NCI-H526 treated with DMSO at 0.1 percent for 48 hours (cell line): ENCODE measurements at regions not wholly inside any gene's neighbourhood (a gene's known extent, or its start where the extent isn't known, plus 50 kb on each side); places are given as distances from the start of the nearest gene placed in this dataset.

ENCODE experiments used
- DNase-seq: peaks from one replicate; lab custom pipeline; 2025; lab: John Stamatoyannopoulos, UW

DNA sequence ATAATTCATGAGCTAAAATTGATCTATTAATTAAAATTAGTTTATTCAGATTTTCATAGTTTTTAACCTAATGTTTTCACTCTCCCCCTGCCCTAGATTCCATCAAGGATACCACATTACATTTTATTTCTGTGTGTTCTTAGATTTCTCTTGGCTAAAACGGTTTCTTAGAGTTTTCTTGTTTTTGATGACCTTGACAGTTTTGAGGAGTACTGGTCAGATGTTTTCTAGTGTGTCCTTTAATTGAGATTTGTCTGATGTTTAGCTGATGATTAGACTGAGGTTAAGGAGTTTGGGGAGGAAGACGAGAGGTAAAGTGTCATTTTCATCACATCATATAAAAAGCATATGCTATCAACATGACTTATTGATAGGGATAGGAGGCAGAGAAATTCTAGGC is 475.9 kb downstream of the SQOR start:
- no peak for DNase-seq

DNA sequence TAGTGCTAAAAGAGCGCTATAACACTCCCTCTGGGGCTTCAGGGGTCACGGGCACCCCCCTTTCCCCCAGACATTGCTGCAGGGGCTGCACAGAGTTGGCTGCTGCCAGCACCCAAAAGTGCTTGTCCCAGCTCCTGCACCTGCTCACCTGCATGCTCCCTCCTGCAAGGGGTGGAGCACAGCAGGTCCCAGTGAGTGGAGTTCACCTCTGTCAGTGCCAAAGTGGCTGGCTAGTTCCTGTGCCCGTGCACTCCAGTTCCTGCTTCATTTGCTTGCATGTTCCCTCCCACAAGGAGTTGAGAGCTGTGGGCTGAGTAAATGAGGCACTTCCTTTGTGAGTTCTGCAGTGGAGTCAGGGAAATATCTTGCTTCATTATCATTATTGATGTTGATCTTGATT is 476.9 kb downstream of the SQOR start:
- DNase-seq: no peak

DNA sequence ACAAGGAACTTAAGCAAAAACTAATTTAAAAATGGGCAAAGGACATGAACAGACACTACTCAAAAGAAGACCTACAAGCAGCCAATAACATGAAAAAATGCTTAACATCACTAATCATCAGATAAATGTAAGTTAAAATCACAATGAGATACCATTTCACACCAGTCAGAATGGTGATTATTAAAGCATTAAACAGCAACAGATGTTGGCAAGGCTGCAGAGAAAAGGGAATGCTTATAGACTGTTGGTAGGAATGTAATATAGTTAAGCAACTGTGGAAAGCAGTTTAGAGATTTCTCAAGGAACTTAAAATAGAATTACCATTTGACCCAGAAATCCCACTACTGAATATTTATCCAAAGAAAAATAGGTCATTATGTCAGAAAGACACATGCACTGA is 482.2 kb downstream of the SQOR start:
- no peak for DNase-seq

DNA sequence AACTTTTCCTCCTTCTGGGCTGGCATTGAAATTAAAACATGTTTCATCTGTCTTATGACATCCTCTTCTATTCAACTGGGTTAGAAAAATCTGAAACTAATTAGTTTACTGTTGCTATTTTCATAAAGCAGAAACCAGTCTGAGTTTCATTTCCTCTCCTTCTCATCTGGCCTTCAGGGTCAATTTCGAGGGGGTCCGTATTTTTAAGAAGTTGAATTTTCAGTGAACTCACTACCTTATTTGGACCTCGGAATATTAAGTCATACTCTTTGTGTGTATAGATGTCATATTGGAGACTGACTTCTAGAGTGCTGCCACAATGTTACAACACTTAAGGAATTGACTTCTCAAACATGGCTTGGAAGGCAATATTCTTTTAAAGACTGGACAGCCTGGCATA is 485.9 kb downstream of the SQOR start:
- no peak for DNase-seq

DNA sequence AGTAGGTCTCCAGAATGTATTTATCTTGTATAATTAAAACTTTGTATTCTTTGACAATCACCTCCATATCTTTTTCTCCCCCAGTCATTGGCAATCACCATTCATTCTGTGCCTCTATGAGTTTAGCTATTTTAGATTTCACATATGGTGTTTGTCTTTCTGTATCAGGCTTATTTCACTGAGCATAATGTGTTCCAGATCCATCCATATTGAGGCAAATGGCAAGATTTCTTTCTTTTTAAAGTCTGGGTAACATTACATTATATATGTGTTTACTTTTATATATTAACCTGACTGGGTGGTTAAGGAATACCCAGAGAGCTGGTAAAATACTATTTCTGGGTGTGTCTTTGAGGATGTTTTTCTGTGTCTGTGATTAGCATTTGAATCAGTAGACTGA is 486.6 kb downstream of the SQOR start:
- no peak for DNase-seq

DNA sequence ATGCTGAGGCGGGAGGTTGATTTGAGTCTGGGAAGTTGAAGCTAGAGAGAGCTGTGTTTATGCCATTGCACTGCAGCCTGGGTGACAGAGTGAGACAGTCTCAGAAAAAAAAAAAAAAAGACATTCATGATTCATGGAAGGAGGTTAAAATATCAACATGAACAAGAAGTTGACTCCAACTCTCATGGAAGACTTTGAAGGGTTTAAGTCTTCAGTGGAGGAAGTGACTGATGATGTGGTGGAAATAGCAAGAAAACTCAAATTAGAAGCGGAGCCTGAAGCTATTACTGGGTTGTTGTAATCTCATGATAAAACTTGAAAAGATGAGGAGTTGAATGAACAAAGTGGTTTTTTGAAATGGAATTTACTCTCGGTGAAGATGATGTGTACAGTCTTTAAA is 491.8 kb downstream of the SQOR start:
- no peak for DNase-seq

DNA sequence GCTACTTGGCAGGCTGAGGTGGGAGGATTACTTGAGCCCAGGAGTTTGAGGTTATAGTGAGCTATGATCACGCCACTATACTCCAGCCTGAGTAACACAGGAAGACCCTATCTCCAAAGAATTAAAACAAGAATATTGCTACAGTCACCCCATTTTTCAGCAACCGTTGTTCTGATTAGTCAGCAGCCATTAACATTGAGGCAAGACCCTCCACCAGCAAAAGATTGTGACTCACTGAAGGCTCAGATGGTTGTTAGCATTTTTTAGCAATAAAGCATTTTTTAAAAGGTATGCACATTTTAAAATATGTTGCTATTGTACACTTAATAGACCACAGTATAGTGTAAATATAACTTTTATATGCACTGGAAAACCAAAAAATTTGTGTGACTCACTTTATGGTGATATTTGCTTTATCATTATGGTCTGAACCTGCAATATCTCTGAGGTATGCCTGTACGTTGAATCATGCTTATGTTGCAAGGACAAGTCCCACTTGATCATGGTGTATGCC is 492.6 kb downstream of the SQOR start:
- DNase-seq: no peak

DNA sequence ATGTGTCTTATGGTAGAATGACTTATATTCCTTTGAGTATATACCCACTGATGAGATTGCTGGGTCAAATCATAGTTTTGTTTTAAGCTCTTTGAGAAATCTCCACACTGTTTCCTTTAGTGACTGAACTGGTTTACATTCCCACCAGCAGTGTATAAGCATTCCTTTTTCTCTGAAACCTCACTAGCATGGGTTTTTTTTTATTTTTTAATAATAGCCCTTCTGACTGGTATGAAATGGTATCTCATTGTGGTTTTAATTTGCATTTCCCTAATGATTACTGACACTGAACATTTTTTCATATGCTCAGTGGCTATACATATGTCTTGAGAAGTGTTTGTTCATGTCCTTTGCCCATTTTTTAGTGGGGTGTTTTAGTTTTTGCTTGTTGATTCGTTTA is 494.3 kb downstream of the SQOR start:
- no peak for DNase-seq

DNA sequence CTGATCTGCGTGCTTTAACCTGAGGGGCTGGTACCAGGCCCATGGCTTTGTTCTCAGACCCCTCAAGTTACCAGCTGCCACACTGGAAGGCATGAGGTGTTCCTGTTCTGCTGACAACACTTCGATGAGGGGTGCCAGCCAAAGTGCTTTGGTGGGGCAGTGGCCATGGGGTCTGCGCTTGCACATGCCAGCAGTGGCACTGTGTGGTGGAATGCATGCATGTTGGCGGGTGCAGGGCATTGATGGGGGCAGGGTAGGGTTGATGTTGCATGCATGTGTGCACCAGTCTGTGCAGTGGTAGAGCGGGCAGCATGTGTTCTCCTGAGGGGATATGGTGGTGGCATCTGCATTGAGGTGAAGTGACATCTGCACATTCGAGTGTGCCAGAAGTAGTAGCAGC is 497.0 kb downstream of the SQOR start:
- DNase-seq: no peak

DNA sequence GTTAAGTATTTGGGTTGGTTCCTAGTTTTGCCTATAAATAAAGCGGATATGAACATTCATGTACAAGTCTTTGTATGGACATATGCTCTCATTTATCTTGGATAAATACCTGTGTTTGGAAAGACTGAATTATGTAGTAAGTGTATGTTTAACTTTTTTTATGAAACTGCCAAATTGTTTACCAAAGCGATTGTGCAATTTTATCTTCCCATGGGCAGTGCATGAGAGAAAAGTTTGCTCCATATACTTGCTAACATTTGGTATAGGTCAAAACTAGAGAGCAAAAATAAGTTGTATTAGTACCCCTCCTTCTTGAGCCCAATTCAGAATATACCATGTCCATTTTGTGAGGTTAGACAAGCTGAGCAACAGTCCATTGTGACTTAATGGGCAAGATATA is 502.6 kb downstream of the SQOR start:
- DNase-seq: no peak

DNA sequence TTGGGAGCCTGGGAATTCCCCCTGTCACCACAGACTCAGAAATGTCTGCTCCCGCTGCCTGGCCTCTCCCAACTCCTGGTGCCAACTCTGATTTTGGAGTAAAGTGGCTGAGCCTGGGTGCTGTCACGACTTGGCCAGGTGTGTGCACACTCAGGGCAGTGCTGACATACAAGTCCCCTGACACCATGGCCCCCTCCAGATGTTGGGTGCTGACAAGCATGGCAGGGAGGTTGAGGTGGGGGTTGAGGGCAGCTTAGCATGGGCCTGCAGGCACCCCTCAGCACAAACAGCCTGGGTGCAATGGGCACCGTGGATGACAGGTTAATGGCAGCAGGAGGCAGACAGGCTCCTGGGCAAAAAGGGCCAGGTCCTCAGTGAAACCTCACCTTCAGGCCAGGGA is 511.2 kb downstream of the SQOR start:
- DNase-seq: no peak

DNA sequence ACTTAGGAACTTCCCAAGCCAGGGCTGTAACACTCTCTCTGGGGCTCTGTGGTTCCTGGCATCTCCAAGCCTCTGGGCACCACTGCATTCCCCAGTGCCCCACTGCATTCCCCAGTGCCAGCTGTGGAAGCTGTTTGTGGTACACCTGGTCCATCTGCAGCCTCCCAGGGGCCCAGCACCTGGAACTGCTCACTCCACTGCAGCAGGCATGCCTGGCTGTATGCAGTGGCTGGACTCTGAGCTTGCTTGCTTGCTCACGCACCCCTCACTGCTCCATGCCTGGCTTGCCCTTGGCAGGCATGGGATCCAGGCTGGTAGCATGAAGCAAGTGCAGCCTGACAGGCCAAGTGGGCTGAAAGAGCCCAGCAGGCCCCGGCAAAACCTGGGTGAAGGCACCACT is 512.1 kb downstream of the SQOR start:
- no peak for DNase-seq

DNA sequence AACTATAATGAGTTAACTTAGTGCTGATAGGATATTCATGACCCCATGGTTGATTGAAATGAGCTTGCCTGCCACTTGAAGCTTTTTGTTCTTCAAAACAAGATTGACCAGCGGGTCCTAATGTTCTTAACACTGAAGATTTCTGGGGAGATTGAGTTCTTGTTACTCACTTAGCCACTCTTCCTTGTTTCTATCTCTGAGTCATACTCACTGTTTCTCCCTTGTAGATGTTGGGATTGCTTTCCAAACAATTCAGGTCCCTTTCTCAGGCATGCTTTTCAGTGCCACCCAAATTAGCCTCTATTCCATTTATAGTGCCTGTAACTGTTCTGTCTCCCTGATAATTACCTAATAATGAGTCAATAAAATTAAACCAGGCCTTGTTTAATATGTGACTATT is 517.0 kb downstream of the SQOR start:
- no peak for DNase-seq

DNA sequence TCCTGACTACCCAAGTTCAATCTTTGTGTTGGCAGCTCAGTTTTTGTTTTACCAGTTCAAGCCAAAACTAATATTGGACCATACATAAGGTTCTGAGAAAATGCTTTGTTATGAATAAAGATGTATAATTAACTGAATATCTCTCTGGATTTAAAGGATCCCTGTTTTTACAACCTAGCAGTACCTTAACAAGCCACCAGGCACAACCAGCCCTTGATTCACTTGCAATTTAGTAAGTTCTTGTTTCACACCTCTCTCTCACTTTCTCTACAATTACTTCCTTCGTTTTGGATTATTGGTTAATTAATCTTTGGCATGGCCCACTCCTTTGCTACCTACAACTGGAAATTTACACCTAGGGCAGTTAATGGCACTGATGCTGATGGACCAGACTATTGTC is 531.9 kb downstream of the SQOR start:
- DNase-seq: no peak

DNA sequence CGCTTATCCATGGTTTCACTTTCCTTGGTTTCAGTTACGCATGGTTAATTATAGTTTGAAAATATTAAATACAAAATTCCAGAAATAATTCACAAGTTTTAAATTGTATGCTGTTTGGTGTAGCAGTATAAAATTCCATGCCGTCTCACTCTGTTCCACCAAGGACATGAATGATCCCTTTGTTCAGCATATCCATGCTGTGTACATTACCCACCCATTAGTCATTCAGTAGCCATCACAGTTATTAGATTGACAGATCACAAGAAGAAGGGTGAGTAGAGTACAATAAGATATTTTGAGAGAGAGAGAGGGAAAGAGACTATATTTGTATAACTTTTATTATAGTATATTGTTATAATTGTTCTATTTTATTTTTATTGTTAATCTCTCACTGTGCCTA is 535.5 kb downstream of the SQOR start:
- DNase-seq: no peak

DNA sequence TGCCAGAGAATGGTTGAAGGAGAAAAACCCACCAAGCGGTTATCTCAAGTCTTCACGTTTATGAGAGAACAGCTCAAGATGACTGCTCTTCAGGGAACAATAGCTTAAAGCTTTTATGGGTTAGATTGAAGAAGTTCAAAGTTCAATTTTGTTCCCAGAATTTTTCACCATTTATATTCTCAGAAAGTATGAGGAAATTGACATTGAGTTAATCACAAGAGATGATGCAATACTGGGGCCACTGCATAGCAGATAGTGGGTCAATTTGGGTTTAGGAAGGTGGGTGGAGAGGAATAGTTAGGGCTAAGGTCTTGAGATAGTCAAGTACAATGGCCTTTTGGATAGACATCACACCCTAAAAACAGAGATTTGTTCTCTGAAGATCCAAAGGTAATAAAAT is 539.3 kb downstream of the SQOR start:
- no peak for DNase-seq

DNA sequence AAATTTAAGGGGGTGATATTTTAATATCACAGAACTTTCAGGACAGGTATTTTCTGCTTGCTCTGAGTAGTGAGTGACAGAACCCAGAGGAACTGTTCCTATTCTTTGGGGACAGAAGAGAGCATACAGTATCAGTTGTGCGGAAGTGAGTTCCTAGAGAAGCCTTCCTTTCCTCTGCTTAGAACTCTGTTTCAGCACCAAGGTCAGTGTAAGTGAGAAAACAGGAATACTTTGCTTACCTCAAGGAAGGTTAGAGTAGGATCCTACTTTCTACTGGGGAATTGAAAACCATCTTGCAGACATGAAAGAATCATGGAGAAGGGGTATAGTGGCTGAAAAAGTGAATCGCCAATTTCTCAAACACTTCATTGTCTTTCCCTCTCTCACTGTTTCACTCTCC is 542.4 kb downstream of the SQOR start:
- DNase-seq: no peak

DNA sequence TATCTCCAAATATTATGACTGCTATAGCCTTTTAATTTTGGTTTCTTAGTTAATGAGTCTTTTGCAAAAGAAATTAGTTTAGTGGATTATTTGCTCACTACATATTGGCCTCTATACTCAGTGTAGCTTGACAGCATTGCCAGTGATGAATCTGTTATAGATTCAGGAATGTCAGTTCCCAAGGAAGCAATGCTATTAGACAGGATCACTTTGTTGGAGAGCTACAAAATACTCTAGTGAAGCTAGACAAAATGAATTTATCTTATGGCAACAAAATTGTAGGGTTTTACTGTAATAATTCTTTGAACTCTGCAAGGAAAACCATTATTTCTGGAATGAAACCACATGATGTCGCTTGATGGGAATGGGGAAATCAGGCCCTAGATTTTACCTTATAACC is 543.3 kb downstream of the SQOR start:
- no peak for DNase-seq

DNA sequence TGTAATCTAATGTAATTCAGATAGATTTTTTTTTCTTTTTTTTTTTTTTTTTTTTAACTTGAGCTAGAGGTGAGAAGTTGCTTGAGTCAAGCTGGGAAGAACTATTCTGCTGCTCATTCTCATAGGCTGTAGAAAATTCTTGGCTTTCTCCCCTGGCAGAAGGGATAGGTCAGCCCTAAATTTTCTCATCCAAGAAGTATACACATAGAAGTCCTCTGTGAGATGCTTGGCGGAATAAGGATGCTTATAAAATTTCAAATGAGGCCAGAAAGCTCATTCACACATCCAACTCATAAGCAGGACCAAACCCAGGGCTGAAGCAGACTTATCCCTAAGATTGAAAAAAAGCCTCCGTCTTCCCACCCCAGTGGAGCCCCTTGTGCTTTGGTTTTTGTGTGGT is 572.5 kb downstream of the SQOR start:
- no peak for DNase-seq

DNA sequence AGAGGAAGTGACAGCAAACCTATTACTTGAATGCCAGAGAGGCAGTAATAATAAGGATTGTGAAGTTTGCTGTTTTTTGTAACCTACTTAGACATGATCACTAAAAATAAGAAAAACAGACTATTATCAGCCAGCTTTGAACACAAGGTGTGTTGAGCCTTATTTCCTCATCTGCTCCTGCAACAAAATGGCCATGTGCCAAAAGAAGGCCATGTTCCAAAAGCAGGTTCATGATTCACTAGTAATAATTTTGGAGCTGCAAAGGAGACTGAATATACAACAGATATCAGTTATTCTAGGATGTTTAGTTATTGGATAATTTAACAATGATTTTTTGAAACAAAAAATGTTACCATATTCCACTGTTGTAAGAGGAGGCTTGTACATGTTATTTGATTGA is 578.7 kb downstream of the SQOR start:
- DNase-seq: no peak

DNA sequence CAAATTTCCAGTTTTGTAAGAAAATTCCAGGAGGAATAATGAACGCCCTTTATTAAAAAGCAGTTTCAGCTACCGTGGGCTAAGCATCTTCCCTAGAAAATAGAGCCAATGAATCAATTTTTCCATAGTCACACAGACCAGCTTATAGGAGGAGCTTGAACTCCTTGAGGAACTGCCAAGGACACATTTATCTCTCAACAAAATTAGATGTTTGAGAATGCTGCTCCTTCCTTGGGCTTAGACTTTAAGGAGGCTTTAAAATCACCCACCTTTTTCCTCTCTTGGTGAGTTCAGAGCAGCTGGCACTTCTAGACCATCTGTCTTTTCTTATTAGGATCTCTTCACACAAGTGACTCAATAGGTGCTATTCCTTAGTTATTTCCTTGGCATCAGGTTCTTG is 588.0 kb downstream of the SQOR start:
- DNase-seq: no peak

DNA sequence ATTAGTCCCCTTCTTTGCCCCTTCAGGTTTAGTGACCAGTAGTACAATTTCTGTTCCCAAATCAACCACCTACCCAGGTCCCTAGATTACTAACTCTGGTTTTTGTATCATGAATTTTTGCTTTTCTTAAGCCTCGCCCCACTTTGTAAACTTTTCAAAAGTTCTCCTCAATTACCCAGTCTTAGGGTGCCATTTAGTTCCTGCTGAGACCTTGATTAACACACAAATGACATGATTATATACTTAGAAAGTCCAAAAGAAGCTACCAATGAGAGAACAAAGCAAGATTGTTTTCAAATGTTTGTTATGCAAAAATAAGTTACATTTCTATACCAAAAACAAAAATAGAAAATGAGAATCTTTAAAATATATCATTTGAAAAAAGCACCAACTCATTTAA is 594.4 kb downstream of the SQOR start:
- DNase-seq: no peak

DNA sequence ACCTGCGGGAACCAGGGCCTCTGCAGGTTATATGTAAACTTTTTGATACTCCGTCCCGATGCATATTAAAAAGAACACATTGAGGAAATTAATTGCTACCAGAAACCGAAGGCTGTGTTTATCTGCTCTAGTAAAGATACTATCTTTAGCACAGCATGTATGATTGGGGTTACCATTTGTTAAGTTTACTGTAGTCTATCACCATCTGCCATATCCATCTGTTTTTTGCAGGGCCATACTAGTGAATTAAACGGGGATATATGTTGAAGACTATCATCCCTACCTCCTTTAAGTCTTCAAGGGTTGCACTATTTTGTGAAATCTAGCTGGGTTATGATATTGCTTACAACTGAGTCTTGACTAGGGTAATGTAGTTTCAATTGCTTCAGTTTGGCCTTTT is 597.0 kb downstream of the SQOR start:
- DNase-seq: no peak

DNA sequence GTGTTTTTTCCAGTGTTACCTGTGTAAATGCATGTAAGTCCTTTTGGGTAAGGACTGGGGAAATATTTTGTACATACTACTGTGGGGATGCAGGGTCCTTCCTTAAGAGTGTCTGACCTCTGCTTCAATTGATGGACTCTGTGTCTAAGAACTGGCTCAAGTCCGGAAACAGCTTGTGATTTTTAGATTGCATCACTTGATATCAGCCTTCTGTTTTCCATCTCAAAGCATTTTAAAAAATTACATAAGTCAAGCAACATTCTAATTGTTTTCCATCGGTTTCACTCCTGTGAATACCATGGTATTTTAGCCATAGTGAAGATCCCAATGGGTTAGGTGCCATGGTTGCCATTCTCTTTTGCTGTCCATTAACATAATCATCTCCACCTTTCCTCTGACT is 597.6 kb downstream of the SQOR start:
- no peak for DNase-seq

DNA sequence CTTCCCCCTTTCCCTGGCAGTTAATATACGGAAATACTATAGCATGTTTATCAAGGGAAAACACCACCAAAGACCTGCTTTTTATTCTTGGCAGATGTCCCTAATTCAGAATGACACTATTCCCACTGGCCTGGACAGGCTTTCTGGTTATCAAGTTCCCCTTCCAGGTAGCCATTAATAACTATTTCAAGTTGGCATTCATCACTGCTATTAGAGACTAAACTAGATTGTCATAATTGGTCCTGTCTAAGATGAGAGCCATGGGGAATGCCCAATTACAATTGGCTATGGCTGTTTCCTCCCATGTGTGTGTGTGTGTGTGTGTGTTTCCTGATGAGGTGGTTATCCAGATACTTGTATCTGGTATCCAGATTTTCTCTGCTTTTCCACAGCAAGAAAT is 608.1 kb downstream of the SQOR start:
- DNase-seq: no peak
